ENCODE measurements at regions not wholly inside any gene's neighbourhood (a gene's known extent, or its start where the extent isn't known, plus 50 kb on each side); places are given as distances from the start of the nearest gene placed in this dataset.
"Not testable (repeated sequence)": the region's sequence is repeated elsewhere in the genome, so short reads cannot be mapped to it uniquely, and the experiment has no call there.

DNA sequence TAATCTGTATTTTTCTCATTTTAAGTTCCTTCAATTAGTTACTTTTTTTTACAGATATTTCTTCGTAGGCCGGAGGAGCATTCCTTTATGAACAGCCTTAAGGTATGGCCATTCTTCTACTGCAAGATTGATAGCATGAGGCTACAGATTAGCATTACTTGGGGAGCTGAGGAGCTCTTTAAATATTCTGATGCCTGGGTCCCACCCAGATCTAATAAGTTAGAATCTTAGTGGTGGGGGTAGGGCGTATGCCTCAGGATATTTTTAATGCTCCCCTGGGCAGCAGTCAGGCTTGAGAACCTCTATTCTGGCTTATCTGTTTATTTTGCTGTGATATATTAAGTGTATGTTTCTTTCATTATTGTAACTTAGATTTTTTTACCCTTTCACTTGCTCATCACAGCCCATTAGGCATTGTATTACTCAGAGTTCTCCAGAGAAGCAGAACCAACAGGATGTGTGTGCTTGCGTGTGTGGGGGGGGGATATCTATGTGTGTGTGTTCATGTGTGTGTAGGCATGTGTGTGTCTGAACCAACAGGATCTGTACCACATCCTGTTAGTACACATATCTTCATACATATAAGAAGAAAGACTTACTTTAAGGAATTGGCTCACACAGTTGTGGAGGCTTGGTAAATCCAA is 91.8 kb upstream of the MTAP start:
- H3K27ac ChIP-seq = no peak overlapping the region
- no peak for TF ChIP-seq ZFX (IDR thresholded peaks at IDR 0.05)
- TF ChIP-seq, protein P1, sequence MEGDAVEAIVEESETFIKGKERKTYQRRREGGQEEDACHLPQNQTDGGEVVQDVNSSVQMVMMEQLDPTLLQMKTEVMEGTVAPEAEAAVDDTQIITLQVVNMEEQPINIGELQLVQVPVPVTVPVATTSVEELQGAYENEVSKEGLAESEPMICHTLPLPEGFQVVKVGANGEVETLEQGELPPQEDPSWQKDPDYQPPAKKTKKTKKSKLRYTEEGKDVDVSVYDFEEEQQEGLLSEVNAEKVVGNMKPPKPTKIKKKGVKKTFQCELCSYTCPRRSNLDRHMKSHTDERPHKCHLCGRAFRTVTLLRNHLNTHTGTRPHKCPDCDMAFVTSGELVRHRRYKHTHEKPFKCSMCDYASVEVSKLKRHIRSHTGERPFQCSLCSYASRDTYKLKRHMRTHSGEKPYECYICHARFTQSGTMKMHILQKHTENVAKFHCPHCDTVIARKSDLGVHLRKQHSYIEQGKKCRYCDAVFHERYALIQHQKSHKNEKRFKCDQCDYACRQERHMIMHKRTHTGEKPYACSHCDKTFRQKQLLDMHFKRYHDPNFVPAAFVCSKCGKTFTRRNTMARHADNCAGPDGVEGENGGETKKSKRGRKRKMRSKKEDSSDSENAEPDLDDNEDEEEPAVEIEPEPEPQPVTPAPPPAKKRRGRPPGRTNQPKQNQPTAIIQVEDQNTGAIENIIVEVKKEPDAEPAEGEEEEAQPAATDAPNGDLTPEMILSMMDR (conservative IDR thresholded peaks at IDR 0.05) = no peak

DNA sequence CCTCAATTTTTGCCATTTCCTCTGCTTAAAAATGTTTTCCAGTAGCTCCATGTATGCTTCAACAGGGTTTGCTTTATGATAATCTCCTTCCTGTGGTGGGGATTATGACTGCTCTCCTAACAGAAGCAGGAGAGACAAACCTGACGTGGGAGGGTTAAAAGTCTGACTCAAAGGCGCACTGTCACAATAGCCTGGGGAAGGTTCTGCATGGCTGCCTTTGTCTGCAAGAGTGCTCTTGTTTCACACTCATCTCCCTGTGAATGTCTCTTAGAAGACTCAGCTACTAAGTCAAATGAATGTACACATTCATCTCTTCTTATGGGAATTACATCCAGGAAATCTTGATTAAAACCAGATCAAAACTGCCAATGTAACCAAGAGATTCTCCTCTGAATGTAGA is 90.9 kb upstream of the MTAP start:
- no peak overlapping the region for H3K27ac ChIP-seq

DNA sequence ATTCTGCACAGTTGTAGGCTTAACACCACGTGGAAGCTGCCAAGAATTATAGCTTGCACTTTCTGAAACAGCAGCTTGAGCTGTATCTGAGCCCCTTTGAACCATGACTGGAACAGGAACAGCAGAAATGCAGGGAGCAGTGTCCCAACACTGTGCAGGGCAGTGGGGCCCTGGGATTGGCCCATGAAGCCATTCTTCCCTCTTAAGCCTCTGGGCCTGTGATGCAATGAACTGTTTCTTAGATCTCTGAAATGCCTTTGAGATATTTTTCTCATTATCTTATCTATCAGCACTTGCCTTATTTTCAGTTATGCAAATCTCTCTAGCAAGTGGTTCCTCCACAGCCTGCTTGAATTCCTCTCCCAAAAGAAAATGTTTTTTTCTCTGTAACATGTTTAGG is 87.0 kb upstream of the MTAP start:
- no peak overlapping the region for H3K27ac ChIP-seq
- no peak for TF ChIP-seq ZFX (IDR thresholded peaks at IDR 0.05)

More for the DNA sequence above, 90.9 kb upstream of the MTAP start:
- TF ChIP-seq ZFX (IDR thresholded peaks at IDR 0.05) = no peak
- TF ChIP-seq, protein P1 (conservative IDR thresholded peaks at IDR 0.05) = no peak

DNA sequence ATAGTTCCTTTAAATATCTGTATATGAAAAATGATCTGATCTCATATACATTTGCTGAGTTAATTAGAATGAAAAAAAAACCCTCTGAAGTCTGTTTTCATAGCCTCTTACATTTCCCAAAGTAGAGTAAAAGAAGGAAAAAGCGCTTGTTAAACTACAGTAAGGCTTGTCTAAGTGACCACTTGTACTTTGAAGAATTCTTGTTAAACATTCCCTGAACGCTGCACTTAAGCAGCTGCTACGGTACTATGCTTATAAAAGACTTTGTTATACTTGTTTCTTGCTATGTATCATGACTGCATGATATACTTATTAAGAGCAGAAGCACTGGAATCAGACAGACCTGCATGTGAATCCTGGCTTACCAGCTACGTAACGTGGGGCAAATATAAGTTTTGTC is 81.7 kb upstream of the MTAP start:
- TF ChIP-seq, protein P1 (conservative IDR thresholded peaks at IDR 0.05) = no peak
- TF ChIP-seq ZFX (IDR thresholded peaks at IDR 0.05) = no peak

DNA sequence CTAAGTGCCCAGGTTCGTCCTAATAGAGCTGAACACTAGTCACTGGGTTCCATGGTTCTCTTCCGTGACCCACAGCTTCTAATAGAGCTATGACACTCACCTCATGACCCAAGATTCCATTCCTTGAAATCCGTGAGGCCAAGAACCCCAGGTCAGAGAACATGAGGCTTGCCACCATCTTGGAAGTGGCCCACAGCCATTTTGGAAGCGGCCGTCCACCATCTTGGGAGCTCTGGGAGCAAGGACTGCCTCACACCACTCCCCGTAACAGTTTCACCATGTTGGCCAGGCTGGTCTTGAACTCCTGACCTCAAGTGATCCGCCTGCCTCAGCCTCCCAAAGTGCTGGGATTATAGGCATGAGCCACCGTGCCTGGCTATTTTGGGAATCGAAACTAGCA is 75.0 kb upstream of the MTAP start:
- H3K27ac ChIP-seq = not testable (repeated sequence)

More for the DNA sequence above, 81.7 kb upstream of the MTAP start:
- H3K27ac ChIP-seq = no peak overlapping the region

DNA sequence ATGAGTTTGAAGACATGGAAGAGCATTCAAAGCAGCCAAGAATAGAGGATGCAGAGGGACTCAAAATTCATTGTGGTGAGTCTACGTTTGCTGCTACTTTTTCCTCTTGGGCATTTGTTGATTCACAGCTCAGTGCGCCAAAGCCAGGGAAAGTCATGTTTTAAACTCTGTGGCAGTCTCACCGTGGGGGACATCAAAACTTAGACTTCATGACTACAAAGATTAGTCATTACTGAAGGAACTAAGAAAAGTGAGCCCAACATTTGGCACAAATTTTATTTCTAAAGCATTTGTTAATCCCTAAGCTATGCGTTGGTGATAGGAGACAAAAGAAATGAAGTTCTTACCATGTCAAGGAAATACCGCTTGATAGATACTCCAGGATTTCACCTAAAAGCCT is 73.7 kb upstream of the MTAP start:
- TF ChIP-seq, protein P1 (conservative IDR thresholded peaks at IDR 0.05) = no peak
- TF ChIP-seq ZFX (IDR thresholded peaks at IDR 0.05) = no peak
- H3K27ac ChIP-seq = no peak overlapping the region

DNA sequence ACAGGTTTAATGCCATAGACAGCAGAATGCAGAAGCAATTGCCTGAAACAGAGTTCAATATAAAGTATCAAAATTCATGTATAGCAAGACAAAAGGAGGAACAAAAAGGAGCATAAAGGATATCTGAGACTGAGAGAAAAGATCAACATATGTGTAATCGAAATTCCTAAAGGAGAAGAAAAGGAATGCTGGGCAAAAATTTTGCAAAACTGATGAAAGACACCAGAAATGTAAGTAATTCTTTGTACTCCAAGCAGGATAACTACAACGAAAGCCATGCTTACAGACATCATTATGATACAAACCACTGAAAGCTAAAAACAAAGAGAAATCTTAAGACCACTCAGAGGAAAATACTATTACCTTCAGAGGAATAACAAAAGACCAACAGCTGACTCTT is 72.8 kb upstream of the MTAP start:
- H3K27ac ChIP-seq = no peak overlapping the region
- TF ChIP-seq ZFX (IDR thresholded peaks at IDR 0.05) = no peak
- TF ChIP-seq, protein P1 (conservative IDR thresholded peaks at IDR 0.05) = no peak

DNA sequence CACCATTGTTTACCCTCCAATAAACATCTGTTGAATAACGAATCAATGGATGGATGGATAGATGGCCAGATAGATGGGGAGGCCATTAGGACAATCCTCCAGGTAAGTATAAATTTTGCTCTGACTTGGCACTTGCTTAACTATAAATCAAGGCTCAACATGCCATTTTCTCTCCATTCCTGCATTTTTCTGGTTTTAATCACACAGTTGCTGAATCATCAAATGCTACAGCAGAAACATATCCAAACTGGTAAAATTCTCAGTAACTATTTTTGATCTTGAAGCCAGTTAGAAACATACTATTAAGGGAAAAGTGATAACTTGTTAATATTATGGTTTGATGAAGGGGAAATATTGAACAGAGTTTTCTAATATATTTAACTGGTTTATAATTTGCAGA is 71.5 kb upstream of the MTAP start:
- no peak overlapping the region for H3K27ac ChIP-seq
- TF ChIP-seq, protein P1 (conservative IDR thresholded peaks at IDR 0.05) = no peak
- TF ChIP-seq ZFX (IDR thresholded peaks at IDR 0.05) = no peak
